Skeletal muscle cell (primary cell): ENCODE measurements at regions not wholly inside any gene's neighbourhood (a gene's known extent, or its start where the extent isn't known, plus 50 kb on each side); places are given as distances from the start of the nearest gene placed in this dataset.
"Not testable (repeated sequence)": the region's sequence is repeated elsewhere in the genome, so short reads cannot be mapped to it uniquely, and the experiment has no call there.

Experiments
- DNase-seq: peaks from one replicate; pipeline ENCODE4 v3.0.0-alpha.2; 2010; ENCODE audit warnings: low read depth
- H3K4me3 ChIP-seq: 2 replicates; pipeline ENCODE4 v1.5.1; 2011; ENCODE audit warnings: low read depth, mild to moderate bottlenecking, control low read depth, low read length, moderate library complexity

GRCh38 chr18:1825296-1825695 lies 746.0 kb downstream of the METTL4 start:
- no peak overlapping the region for H3K4me3 ChIP-seq
- no peak for DNase-seq

GRCh38 chr18:1840878-1841277 lies 730.4 kb downstream of the METTL4 start:
- no peak for DNase-seq
- no peak overlapping the region for H3K4me3 ChIP-seq

GRCh38 chr18:1846640-1847039 lies 724.7 kb downstream of the METTL4 start:
- H3K4me3 ChIP-seq = no peak overlapping the region
- no peak for DNase-seq

- H3K4me3 ChIP-seq = no peak overlapping the region
- DNase-seq = no peak
These were observed 722.6 kb downstream of the METTL4 start for GRCh38 chr18:1848716-1849115.

GRCh38 chr18:1849386-1849785 lies 721.9 kb downstream of the METTL4 start:
- no peak overlapping the region for H3K4me3 ChIP-seq
- no peak for DNase-seq

- DNase-seq, H3K4me3 ChIP-seq: not testable (repeated sequence)
These were observed 714.0 kb downstream of the METTL4 start for GRCh38 chr18:1857281-1857680.

GRCh38 chr18:1861473-1861872 lies 709.8 kb downstream of the METTL4 start:
- no peak for DNase-seq
- H3K4me3 ChIP-seq = no peak overlapping the region

GRCh38 chr18:1865869-1866268 lies 705.4 kb downstream of the METTL4 start:
- no peak for DNase-seq
- no peak overlapping the region for H3K4me3 ChIP-seq

GRCh38 chr18:1872274-1872673 lies 699.0 kb downstream of the METTL4 start:
- no peak for DNase-seq
- H3K4me3 ChIP-seq = no peak overlapping the region

- no peak overlapping the region for H3K4me3 ChIP-seq
- no peak for DNase-seq
These were observed 696.1 kb downstream of the METTL4 start for GRCh38 chr18:1875219-1875618.

- no peak for DNase-seq
- no peak overlapping the region for H3K4me3 ChIP-seq
These were observed 686.7 kb downstream of the METTL4 start for GRCh38 chr18:1884623-1885022.

GRCh38 chr18:1891641-1892040 lies 679.7 kb downstream of the METTL4 start:
- DNase-seq = no peak
- H3K4me3 ChIP-seq = no peak overlapping the region

- H3K4me3 ChIP-seq = no peak overlapping the region
- DNase-seq = no peak
These were observed 679.1 kb downstream of the METTL4 start for GRCh38 chr18:1892191-1892590.

- DNase-seq = no peak
- H3K4me3 ChIP-seq = no peak overlapping the region
These were observed 675.7 kb downstream of the METTL4 start for GRCh38 chr18:1895456-1896185.

GRCh38 chr18:1906421-1906820 lies 664.9 kb downstream of the METTL4 start:
- no peak overlapping the region for H3K4me3 ChIP-seq
- DNase-seq = no peak

- H3K4me3 ChIP-seq = no peak overlapping the region
- DNase-seq = no peak
These were observed 663.7 kb downstream of the METTL4 start for GRCh38 chr18:1907470-1908206.

- no peak for DNase-seq
- no peak overlapping the region for H3K4me3 ChIP-seq
These were observed 656.8 kb downstream of the METTL4 start for GRCh38 chr18:1914489-1914888.

GRCh38 chr18:1916869-1917523 lies 654.3 kb downstream of the METTL4 start:
- no peak overlapping the region for H3K4me3 ChIP-seq
- DNase-seq = no peak

- DNase-seq = no peak
- H3K4me3 ChIP-seq = no peak overlapping the region
These were observed 653.7 kb downstream of the METTL4 start for GRCh38 chr18:1917569-1917968.

- no peak for DNase-seq
- H3K4me3 ChIP-seq = no peak overlapping the region
These were observed 649.2 kb downstream of the METTL4 start for GRCh38 chr18:1922066-1922465.

GRCh38 chr18:1928711-1929110 lies 642.6 kb downstream of the METTL4 start:
- no peak for DNase-seq
- H3K4me3 ChIP-seq = no peak overlapping the region
